H9 (cell line): ENCODE measurements at regions not wholly inside any gene's neighbourhood (a gene's known extent, or its start where the extent isn't known, plus 50 kb on each side); places are given as distances from the start of the nearest gene placed in this dataset.

ENCODE experiments used
- DNase-seq: peaks from one replicate; pipeline ENCODE4 v3.0.0-alpha.2; 2017
- H2AFZ ChIP-seq: one replicate; pipeline ENCODE4 v1.6.1; 2013; ENCODE audit warnings: mild to moderate bottlenecking, low read length, control low read depth, moderate library complexity
- H2AK5ac ChIP-seq: 2 replicates; pipeline ENCODE4 v1.6.1; 2013; ENCODE audit warnings: low read length, control low read depth, mixed read lengths; ENCODE audit not compliant: insufficient read length
- H2BK120ac ChIP-seq: one replicate; pipeline ENCODE4 v1.6.1; 2013; ENCODE audit warnings: low read depth, mild to moderate bottlenecking, low read length, control low read depth, inconsistent platforms; ENCODE audit not compliant: poor library complexity, severe bottlenecking
- H2BK12ac ChIP-seq: 2 replicates; pipeline ENCODE4 v1.6.1; 2013; ENCODE audit warnings: low read length, control low read depth, mixed read lengths, low read depth; ENCODE audit not compliant: insufficient read length
- H2BK15ac ChIP-seq: 2 replicates; pipeline ENCODE4 v1.6.1; 2013; ENCODE audit warnings: low read depth, low read length, control low read depth
- H2BK20ac ChIP-seq: one replicate; pipeline ENCODE4 v1.6.1; 2013; ENCODE audit warnings: low read depth, mild to moderate bottlenecking, low read length, control low read depth, inconsistent platforms; ENCODE audit not compliant: poor library complexity, severe bottlenecking
- H2BK5ac ChIP-seq: 2 replicates; pipeline ENCODE4 v1.6.1; 2013; ENCODE audit warnings: low read length, control low read depth, mixed read lengths; ENCODE audit not compliant: insufficient read length
- H3K14ac ChIP-seq: 2 replicates; pipeline ENCODE4 v1.6.1; 2013; ENCODE audit warnings: low read length, control low read depth; ENCODE audit not compliant: insufficient read depth
- H3K18ac ChIP-seq: 2 replicates; pipeline ENCODE4 v1.6.1; 2013; ENCODE audit warnings: low read depth, mild to moderate bottlenecking, mixed read lengths, low read length, control low read depth; ENCODE audit not compliant: insufficient read length
- H3K23ac ChIP-seq: 2 replicates; pipeline ENCODE4 v1.6.1; 2013; ENCODE audit warnings: low read length, control low read depth, mixed read lengths, low read depth; ENCODE audit not compliant: insufficient read length
- H3K23me2 ChIP-seq: 2 replicates; pipeline ENCODE4 v1.6.1; 2013; ENCODE audit warnings: low read depth, mild to moderate bottlenecking, mixed read lengths, low read length, control low read depth; ENCODE audit not compliant: insufficient read length, poor library complexity, severe bottlenecking
- H3K27ac ChIP-seq: 2 replicates; pipeline ENCODE4 v1.5.1; 2013; ENCODE audit warnings: low read length, control low read depth, mixed read lengths, low read depth; ENCODE audit not compliant: insufficient read length
- H3K27me3 ChIP-seq: 2 replicates; pipeline ENCODE4 v1.6.1; 2013; ENCODE audit warnings: low read length, control low read depth, inconsistent platforms; ENCODE audit not compliant: insufficient read depth
- H3K4ac ChIP-seq: 2 replicates; pipeline ENCODE4 v1.6.1; 2013; ENCODE audit warnings: low read depth, mild to moderate bottlenecking, control low read depth, inconsistent platforms, low read length, moderate library complexity
- H3K4me1 ChIP-seq: 2 replicates; pipeline ENCODE4 v1.6.1; 2013; ENCODE audit warnings: low read length, control low read depth, inconsistent platforms; ENCODE audit not compliant: insufficient read depth
- H3K4me2 ChIP-seq: 2 replicates; pipeline ENCODE4 v1.6.1; 2013; ENCODE audit warnings: low read length, control low read depth, mixed read lengths; ENCODE audit not compliant: insufficient read length, insufficient read depth
- H3K56ac ChIP-seq: 2 replicates; pipeline ENCODE4 v1.6.1; 2013; ENCODE audit warnings: low read depth, mild to moderate bottlenecking, mixed read lengths, low read length, control low read depth; ENCODE audit not compliant: insufficient read length
- H3K79me1 ChIP-seq: 2 replicates; pipeline ENCODE4 v1.6.1; 2013; ENCODE audit warnings: low read depth, mild to moderate bottlenecking, moderate library complexity, low read length, control low read depth, inconsistent platforms; ENCODE audit not compliant: insufficient read depth, poor library complexity, severe bottlenecking
- H3K79me2 ChIP-seq: 2 replicates; pipeline ENCODE4 v1.6.1; 2013; ENCODE audit warnings: low read length, control low read depth, inconsistent platforms; ENCODE audit not compliant: insufficient read depth
- H3K9ac ChIP-seq: 2 replicates; pipeline ENCODE4 v1.6.1; 2013; ENCODE audit warnings: low read length, control low read depth, mixed read lengths; ENCODE audit not compliant: insufficient read length; ENCODE audit errors: extremely low read depth
- H3K9me3 ChIP-seq: one replicate; pipeline ENCODE4 v1.6.1; 2013; ENCODE audit warnings: low read depth, low read length, inconsistent platforms; ENCODE audit not compliant: control insufficient read depth
- H3T11ph ChIP-seq: one replicate; pipeline ENCODE4 v1.6.1; 2013; ENCODE audit warnings: mild to moderate bottlenecking, low read length, control low read depth, inconsistent platforms
- H4K20me1 ChIP-seq: one replicate; pipeline ENCODE4 v1.6.1; 2013; ENCODE audit not compliant: control insufficient read depth, insufficient read length, insufficient read depth
- H4K5ac ChIP-seq: 2 replicates; pipeline ENCODE4 v1.6.1; 2013; ENCODE audit warnings: low read depth, mild to moderate bottlenecking, mixed read lengths, low read length, control low read depth; ENCODE audit not compliant: insufficient read length
- H4K8ac ChIP-seq: replicated peaks from 2 replicates; pipeline ENCODE4 v1.6.1; 2013; ENCODE audit warnings: low read length, control low read depth, mixed read lengths, low read depth; ENCODE audit not compliant: insufficient read length
- H4K91ac ChIP-seq: 2 replicates; pipeline ENCODE4 v1.6.1; 2013; ENCODE audit warnings: low read depth, mild to moderate bottlenecking, moderate library complexity, mixed read lengths, low read length, control low read depth; ENCODE audit not compliant: insufficient read length
- H3K27ac Mint-ChIP-seq, 3 experiments: 2 replicates in 2 of 3; 3 replicates in 1 of 3; pipeline ENCODE4 v1.8.0; 2020 to 2021; ENCODE audit warnings: mixed read lengths in 3 of 3, mild to moderate bottlenecking in 1 of 3, moderate library complexity in 1 of 3
- H3K27me3 Mint-ChIP-seq: 2 replicates; pipeline ENCODE4 v1.8.0; 2021; ENCODE audit warnings: low read depth, mild to moderate bottlenecking, moderate library complexity, mixed read lengths
- H3K36me3 Mint-ChIP-seq, 3 experiments: 2 replicates in 2 of 3; 3 replicates in 1 of 3; pipeline ENCODE4 v1.8.0; 2020 to 2021; ENCODE audit warnings: low read depth in 3 of 3, mixed read lengths in 3 of 3; ENCODE audit not compliant: insufficient read depth in 1 of 3
- H3K4me1 Mint-ChIP-seq, 2 experiments: 2 replicates each; pipeline ENCODE4 v1.8.0; 2020; ENCODE audit warnings: mixed read lengths in 2 of 2
- H3K4me3 Mint-ChIP-seq, 2 experiments: 2 replicates in 1 of 2; 3 replicates in 1 of 2; pipeline ENCODE4 v1.8.0; 2020 to 2021; ENCODE audit warnings: mild to moderate bottlenecking in 2 of 2, mixed read lengths in 2 of 2, moderate library complexity in 1 of 2
- H3K9me3 Mint-ChIP-seq, 2 experiments: 2 replicates in 1 of 2; 3 replicates in 1 of 2; pipeline ENCODE4 v1.8.0; 2020; ENCODE audit warnings: mild to moderate bottlenecking in 2 of 2, mixed read lengths in 2 of 2, moderate library complexity in 1 of 2
- WGBS: extraction: QIAGEN DNeasy Blood & Tissue Kit; methylation state at CpG from one replicate; pipeline ENCODE4 v1.1.7; 2013; ENCODE audit warnings: missing lambda C conversion rate, low lambda C conversion rate, mixed read lengths; ENCODE audit not compliant: insufficient read length; ENCODE audit errors: extremely low coverage; 5-methylcytosine and 5-hydroxymethylcytosine counted together
- TF ChIP-seq, protein P1 (sequence below): fragments of 200-600 bp; sonication (generic); conservative IDR thresholded peaks from 3 replicates; pipeline ENCODE4 v1.8.0; 2021; ENCODE audit warnings: antibody characterized with exemption, mild to moderate bottlenecking

GRCh38 chrX:87397103-87397886 is 120.3 kb upstream of the KLHL4 start:
- Histone ChIP-seq H3K4me1 (no peaks in the 10 kb centered on the region), H3K23ac (no peak overlapping the region), H3T11ph (no peak overlapping the region), H3K18ac (no peak overlapping the region), H4K5ac (no peak overlapping the region), H3K14ac (no peak overlapping the region), H3K9ac (no peak overlapping the region), H2AK5ac (no peak overlapping the region), H3K4ac (no peak overlapping the region), H2BK15ac (no peak overlapping the region), H4K20me1 (no peaks in the 10 kb centered on the region), H3K79me2 (no peaks in the 10 kb centered on the region), H2BK5ac (no peak overlapping the region), H3K23me2 (no peaks in the 10 kb centered on the region), H3K4me2 (no peak overlapping the region), H3K79me1 (no peaks in the 10 kb centered on the region), H2AFZ (no peak overlapping the region), H2BK120ac (no peak overlapping the region), H4K91ac (no peak overlapping the region), H3K27ac (no peak overlapping the region), H2BK20ac (no peak overlapping the region), H3K56ac (no peak overlapping the region), H2BK12ac (no peak overlapping the region), H4K8ac (no peak overlapping the region), H3K9me3 (no peaks in the 10 kb centered on the region), H3K27me3 (no peaks in the 10 kb centered on the region)
- WGBS, result no CpG with 5 or more reads among the region's 2 CpGs
- H3K4me3 Mint-ChIP-seq, result no peak overlapping the region
- H3K4me1 Mint-ChIP-seq, result peaks cover 5 to 6% of the 10 kb centered on the region in 2 experiments
- H3K27me3 Mint-ChIP-seq, result no peaks in the 10 kb centered on the region
- DNase-seq, result no peak
- no peak overlapping the region; a peak in 1 of 7 replicates for H3K27ac Mint-ChIP-seq
- peaks cover 0 to 7% (median 5%) of the 10 kb centered on the region in 3 experiments; a peak in 3 of 7 replicates for H3K36me3 Mint-ChIP-seq
- peaks cover 5 to 9% of the 10 kb centered on the region in 2 experiments; a peak in 3 of 5 replicates for H3K9me3 Mint-ChIP-seq
- TF ChIP-seq, protein P1, sequence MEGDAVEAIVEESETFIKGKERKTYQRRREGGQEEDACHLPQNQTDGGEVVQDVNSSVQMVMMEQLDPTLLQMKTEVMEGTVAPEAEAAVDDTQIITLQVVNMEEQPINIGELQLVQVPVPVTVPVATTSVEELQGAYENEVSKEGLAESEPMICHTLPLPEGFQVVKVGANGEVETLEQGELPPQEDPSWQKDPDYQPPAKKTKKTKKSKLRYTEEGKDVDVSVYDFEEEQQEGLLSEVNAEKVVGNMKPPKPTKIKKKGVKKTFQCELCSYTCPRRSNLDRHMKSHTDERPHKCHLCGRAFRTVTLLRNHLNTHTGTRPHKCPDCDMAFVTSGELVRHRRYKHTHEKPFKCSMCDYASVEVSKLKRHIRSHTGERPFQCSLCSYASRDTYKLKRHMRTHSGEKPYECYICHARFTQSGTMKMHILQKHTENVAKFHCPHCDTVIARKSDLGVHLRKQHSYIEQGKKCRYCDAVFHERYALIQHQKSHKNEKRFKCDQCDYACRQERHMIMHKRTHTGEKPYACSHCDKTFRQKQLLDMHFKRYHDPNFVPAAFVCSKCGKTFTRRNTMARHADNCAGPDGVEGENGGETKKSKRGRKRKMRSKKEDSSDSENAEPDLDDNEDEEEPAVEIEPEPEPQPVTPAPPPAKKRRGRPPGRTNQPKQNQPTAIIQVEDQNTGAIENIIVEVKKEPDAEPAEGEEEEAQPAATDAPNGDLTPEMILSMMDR, result no peak
